OCI-LY1 (cell line): ENCODE measurements at regions not wholly inside any gene's neighbourhood (a gene's known extent, or its start where the extent isn't known, plus 50 kb on each side); places are given as distances from the start of the nearest gene placed in this dataset.

Experiments
- H2AFZ ChIP-seq: fragments of 200-600 bp; sonication (generic), shearing (Covaris generic); 2 replicates; pipeline ENCODE4 v1.6.0; 2014; ENCODE audit warnings: antibody characterized with exemption, mild to moderate bottlenecking, low read length
- H3F3A ChIP-seq: fragments of 200-600 bp; sonication (generic), shearing (Covaris generic); 2 replicates; pipeline ENCODE4 v1.6.0; 2014; ENCODE audit warnings: mild to moderate bottlenecking, antibody characterized with exemption, low read length, moderate library complexity; ENCODE audit not compliant: insufficient read depth
- H3K27ac ChIP-seq: fragments of 200-600 bp; sonication (generic); 2 replicates; pipeline ENCODE4 v1.5.1; 2014; ENCODE audit warnings: low read length, mixed run types, mild to moderate bottlenecking, low read depth; ENCODE audit not compliant: poor library complexity, severe bottlenecking
- H3K27me3 ChIP-seq: fragments of 200-600 bp; sonication (generic); 2 replicates; pipeline ENCODE4 v1.6.0; 2014; ENCODE audit warnings: antibody characterized with exemption, mild to moderate bottlenecking, low read length, moderate library complexity; ENCODE audit not compliant: insufficient read depth
- H3K36me3 ChIP-seq: fragments of 200-600 bp; sonication (generic); 2 replicates; pipeline ENCODE4 v1.6.1; 2014; ENCODE audit warnings: mild to moderate bottlenecking, antibody characterized with exemption, low read length, moderate library complexity, mixed read lengths; ENCODE audit not compliant: insufficient read depth
- H3K4me1 ChIP-seq: fragments of 200-600 bp; sonication (generic); 2 replicates; pipeline ENCODE4 v1.5.1; 2014; ENCODE audit warnings: mild to moderate bottlenecking, low read length, moderate library complexity; ENCODE audit not compliant: insufficient read depth, severe bottlenecking
- H3K4me2 ChIP-seq: fragments of 200-600 bp; sonication (generic), shearing (Covaris generic); 2 replicates; pipeline ENCODE4 v1.6.1; 2014; ENCODE audit warnings: low read length
- H3K4me3 ChIP-seq: fragments of 200-600 bp; sonication (generic); 2 replicates; pipeline ENCODE4 v1.5.1; 2014; ENCODE audit warnings: low read length, low read depth, mild to moderate bottlenecking, mixed read lengths; ENCODE audit not compliant: poor library complexity, severe bottlenecking
- H3K79me2 ChIP-seq: fragments of 200-600 bp; shearing (Covaris generic); 2 replicates; pipeline ENCODE4 v1.6.1; 2016; ENCODE audit warnings: mixed run types, low read length, mixed read lengths; ENCODE audit not compliant: insufficient read depth
- H3K9ac ChIP-seq: fragments of 200-600 bp; sonication (generic), shearing (Covaris generic); 2 replicates; pipeline ENCODE4 v1.6.1; 2014; ENCODE audit warnings: mild to moderate bottlenecking, low read length, mixed read lengths
- H3K9me2 ChIP-seq: fragments of 200-600 bp; sonication (generic), shearing (Covaris generic); 2 replicates; pipeline ENCODE4 v1.6.1; 2014; ENCODE audit warnings: low read depth, mild to moderate bottlenecking, low read length, mixed read lengths
- H3K9me3 ChIP-seq: fragments of 200-600 bp; shearing (Covaris generic); 2 replicates; pipeline ENCODE4 v1.6.1; 2014; ENCODE audit warnings: low read length, mixed read lengths
- H4K20me1 ChIP-seq: fragments of 200-600 bp; sonication (generic), shearing (Covaris generic); 2 replicates; pipeline ENCODE4 v1.6.0; 2016; ENCODE audit warnings: mild to moderate bottlenecking, low read length; ENCODE audit not compliant: insufficient read depth
- EZH2 ChIP-seq: fragments of 200-600 bp; sonication (generic), shearing (Covaris generic); IDR thresholded peaks from 2 replicates; pipeline ENCODE4 v1.8.0; 2017; ENCODE audit warnings: borderline replicate concordance, mixed run types, mild to moderate bottlenecking, antibody characterized with exemption, low read length, moderate library complexity, mixed read lengths
- TF ChIP-seq, protein P1 (sequence below): fragments of 200-600 bp; sonication (generic), shearing (Covaris generic); IDR thresholded peaks from 2 replicates; pipeline ENCODE4 v1.5.1; 2017; ENCODE audit warnings: mild to moderate bottlenecking, antibody characterized with exemption, low read length, moderate library complexity, mixed read lengths

DNA sequence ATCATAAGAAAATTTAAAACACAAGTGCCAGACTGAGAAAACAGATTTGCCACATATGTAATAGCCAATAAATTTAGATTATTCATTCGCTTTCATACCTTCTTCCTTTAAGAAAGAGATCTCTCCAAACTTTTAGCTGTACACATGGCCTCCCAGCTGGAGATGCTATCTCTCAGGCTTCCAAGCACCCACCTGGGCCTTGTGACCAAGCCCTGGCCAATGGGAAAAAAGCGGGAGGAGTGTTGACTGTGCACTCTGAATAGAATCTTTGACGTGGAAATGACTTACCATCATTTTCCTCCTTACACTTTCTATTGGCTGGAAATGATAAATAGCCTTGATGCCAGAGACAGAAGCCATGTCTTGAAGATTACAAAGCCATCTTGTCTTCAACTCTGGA lies 1106.6 kb downstream of the TBL1XR1 start:
- Histone ChIP-seq H3F3A (no peaks in the 10 kb centered on the region), H2AFZ (no peak overlapping the region), H3K36me3 (no peaks in the 10 kb centered on the region), H3K4me3 (no peak overlapping the region), H3K27ac (no peak overlapping the region), H3K27me3 (no peaks in the 10 kb centered on the region), H3K4me2 (no peak overlapping the region), H3K4me1 (no peaks in the 10 kb centered on the region), H3K79me2 (no peaks in the 10 kb centered on the region), H4K20me1 (no peaks in the 10 kb centered on the region), H3K9me3 (no peaks in the 10 kb centered on the region), H3K9ac (no peak overlapping the region), H3K9me2 (no peaks in the 10 kb centered on the region)
- no peak for TF ChIP-seq EZH2
- TF ChIP-seq, protein P1, sequence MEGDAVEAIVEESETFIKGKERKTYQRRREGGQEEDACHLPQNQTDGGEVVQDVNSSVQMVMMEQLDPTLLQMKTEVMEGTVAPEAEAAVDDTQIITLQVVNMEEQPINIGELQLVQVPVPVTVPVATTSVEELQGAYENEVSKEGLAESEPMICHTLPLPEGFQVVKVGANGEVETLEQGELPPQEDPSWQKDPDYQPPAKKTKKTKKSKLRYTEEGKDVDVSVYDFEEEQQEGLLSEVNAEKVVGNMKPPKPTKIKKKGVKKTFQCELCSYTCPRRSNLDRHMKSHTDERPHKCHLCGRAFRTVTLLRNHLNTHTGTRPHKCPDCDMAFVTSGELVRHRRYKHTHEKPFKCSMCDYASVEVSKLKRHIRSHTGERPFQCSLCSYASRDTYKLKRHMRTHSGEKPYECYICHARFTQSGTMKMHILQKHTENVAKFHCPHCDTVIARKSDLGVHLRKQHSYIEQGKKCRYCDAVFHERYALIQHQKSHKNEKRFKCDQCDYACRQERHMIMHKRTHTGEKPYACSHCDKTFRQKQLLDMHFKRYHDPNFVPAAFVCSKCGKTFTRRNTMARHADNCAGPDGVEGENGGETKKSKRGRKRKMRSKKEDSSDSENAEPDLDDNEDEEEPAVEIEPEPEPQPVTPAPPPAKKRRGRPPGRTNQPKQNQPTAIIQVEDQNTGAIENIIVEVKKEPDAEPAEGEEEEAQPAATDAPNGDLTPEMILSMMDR, result no peak

DNA sequence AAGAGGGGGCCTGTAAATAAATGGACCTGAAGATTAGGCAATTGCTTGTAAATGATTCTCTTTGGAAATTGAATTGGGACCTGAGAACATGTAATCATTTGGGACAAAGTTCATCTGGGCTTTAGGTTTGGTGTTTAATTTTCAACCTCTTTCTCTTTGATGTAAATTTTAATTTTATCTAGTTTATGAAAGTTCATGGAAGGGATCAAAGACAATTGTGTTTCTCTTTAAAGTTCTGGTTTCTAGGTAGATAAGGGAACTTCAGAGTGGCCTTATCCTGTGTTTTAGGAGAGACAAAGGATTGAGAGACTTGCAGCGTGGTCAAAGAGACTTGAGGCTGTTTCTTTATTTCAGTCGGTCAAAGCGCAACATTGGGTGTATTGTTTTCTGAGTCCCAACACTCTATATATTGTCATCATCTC lies 1108.3 kb downstream of the TBL1XR1 start:
- no peak for TF ChIP-seq EZH2
- TF ChIP-seq, protein P1, result no peak
- Histone ChIP-seq H3K36me3 (no peaks in the 10 kb centered on the region), H3K4me2 (no peak overlapping the region), H4K20me1 (no peaks in the 10 kb centered on the region), H3K79me2 (no peaks in the 10 kb centered on the region), H3K9me3 (no peaks in the 10 kb centered on the region), H3K4me1 (no peaks in the 10 kb centered on the region), H3K27ac (no peak overlapping the region), H3K9ac (no peak overlapping the region), H3K4me3 (no peak overlapping the region), H3K27me3 (no peaks in the 10 kb centered on the region), H3K9me2 (no peaks in the 10 kb centered on the region), H2AFZ (no peak overlapping the region), H3F3A (no peaks in the 10 kb centered on the region)

DNA sequence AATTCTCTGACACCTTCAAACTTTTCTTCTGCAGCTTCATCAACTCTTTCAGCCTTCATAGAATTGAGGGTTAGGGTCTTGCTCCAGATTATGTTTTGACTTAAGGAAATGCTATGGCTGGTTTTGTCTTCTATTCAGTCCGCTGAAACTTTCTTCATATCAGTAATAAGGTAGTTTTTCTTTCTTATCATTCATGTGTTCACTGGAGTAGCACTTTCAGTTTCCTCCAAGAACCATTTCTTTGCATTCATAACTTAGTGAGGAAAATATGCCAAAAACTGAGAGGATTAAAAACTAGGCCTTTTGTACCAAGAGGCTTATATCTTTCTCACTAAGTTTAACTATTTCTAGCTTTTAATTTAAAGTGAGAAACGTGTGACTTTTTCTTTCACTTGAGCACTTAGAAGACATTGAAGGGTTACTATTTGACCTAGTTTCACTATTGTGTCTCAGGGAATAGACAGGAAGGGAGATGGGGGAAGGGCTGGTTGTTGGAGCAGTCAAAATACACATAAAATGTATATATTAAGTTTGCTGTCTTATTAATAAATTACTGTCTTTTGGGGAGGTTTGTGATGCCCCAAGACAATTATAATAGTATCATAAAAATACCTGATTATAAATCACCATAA lies 1110.1 kb downstream of the TBL1XR1 start:
- Histone ChIP-seq H3K9me2 (no peaks in the 10 kb centered on the region), H3K27me3 (peaks cover 2% of the 10 kb centered on the region; the same call in 1 of the 2 replicates), H3K4me1 (no peaks in the 10 kb centered on the region), H3K9me3 (no peaks in the 10 kb centered on the region), H3K4me3 (no peak overlapping the region), H4K20me1 (no peaks in the 10 kb centered on the region), H3K36me3 (no peaks in the 10 kb centered on the region), H3K79me2 (no peaks in the 10 kb centered on the region), H3K27ac (no peak overlapping the region), H3K9ac (no peak overlapping the region), H3F3A (no peaks in the 10 kb centered on the region), H2AFZ (no peak overlapping the region), H3K4me2 (no peak overlapping the region)
- no peak for TF ChIP-seq EZH2
- TF ChIP-seq, protein P1, result no peak
